HG02678 (cell line): ENCODE measurements at regions not wholly inside any gene's neighbourhood (a gene's known extent, or its start where the extent isn't known, plus 50 kb on each side); places are given as distances from the start of the nearest gene placed in this dataset.
"Not testable (repeated sequence)": the region's sequence is repeated elsewhere in the genome, so short reads cannot be mapped to it uniquely, and the experiment has no call there.

Source experiments
- ATAC-seq: cut with Tn5 transposase; IDR thresholded peaks from one replicate; pipeline ENCODE4 v1.9.1; 2021; ENCODE audit warnings: mild to moderate bottlenecking, moderate library complexity; ENCODE audit not compliant: unreplicated experiment

DNA sequence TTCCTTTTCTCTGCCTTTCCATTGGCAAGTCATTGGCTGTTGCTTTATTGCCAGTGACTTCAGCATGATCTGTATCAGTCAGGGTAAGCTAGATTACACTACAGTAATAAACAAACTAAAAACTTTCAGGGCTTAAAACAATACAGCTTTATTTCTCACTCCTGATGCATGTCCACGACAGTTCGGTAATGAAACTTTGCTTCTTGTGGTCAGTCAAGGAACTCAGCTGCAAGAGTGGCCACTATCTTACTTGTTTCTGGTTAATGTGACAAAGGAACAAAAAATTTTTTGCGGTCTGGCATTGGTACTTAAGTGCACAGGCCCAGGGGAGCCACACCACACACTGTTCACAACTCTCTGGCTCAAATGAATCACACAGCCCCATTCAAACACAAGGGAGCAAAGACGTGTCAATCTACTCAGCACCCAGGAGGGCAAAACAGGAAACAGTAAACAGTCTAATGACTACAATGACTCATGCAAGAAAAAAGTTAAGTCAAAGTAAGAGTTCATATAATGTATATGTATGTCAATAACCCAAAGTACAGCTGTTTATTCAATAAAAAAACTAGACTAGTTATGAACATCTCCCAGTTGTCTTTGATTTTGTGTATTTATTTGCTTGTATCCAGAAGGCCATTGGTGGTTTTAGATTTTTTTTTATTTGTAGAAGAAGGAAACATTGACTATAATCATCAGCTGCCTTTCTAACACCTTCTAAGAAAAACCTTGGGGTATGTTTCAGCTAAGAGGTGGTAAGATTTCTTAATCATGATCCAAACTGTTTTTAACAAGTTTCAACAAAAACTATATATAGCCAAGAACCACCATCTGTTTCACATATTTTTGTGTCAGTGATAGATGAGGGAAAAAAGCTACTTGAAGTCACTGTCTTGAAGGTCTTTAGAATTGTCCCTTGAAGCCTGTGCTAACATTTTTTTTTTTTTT, 134.4 kb upstream of the FAM3C start:
- peak; percentile 99 for ATAC-seq

DNA sequence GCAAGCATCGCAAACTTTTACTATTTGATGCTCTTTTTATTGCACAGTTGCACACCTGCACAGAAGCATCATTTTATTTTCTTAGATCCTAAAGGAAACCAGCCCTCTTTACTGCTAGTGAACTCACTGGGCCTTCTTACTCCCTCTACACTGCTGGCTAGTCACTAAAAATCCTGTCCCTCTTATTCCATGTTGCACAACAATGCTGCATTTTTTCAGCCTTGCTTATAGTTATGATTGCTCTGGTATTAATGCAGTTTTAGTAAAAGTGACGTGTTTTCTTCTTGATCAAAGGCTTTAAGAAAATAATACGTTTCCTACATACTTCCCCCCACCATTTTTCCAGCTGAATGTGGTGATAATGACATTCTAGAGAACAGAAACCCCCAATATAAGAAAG, 132.9 kb upstream of the FAM3C start:
- no peak for ATAC-seq

DNA sequence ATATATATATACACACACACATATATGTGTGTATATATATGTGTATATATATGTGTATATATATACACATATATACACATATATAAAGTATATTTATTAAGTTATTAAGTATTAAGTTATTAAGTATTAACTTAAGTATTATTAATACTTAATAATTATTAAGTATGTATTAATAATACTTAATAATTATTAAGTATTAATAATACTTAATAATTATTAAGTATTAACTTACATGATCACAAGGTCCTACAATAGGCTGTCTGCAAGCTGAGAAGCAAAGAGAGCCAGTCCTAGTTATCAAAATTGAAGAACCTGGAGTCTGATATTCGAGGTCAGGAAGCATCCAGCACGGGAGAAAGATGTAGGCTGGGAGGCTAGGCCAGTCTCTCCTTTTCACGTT, 130.1 kb upstream of the FAM3C start:
- not testable (repeated sequence) for ATAC-seq

DNA sequence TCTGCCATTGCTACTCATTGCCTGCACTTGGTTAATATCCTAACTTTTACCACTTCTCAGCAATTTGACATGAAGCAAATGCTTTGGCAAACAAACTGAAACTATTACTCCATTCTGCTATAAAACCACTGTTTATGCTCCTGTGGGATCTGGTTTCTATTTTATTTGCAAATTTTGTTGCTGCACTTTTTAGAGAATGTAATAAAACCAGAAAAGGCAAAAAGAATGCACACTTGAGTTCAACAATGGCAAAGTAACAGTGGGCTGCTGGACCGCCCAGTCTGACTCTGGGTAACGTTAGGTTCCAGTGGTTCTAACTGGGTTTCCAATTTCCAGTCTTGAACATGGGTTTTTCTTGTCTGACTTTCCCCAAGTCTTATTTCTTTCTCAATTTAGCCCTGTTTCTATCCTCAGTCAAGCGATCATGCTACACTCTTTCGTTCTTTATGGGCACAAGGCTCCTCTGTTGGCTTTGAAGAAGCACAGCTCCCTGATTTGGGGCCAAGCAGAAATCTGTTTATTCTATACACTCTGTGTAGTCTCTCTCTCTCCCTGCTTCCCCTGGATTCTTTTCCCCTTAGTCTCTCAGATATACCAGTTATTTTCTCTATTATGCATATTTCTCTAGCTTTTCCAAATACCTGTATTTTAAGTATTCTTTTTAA, 129.2 kb upstream of the FAM3C start:
- no peak for ATAC-seq

DNA sequence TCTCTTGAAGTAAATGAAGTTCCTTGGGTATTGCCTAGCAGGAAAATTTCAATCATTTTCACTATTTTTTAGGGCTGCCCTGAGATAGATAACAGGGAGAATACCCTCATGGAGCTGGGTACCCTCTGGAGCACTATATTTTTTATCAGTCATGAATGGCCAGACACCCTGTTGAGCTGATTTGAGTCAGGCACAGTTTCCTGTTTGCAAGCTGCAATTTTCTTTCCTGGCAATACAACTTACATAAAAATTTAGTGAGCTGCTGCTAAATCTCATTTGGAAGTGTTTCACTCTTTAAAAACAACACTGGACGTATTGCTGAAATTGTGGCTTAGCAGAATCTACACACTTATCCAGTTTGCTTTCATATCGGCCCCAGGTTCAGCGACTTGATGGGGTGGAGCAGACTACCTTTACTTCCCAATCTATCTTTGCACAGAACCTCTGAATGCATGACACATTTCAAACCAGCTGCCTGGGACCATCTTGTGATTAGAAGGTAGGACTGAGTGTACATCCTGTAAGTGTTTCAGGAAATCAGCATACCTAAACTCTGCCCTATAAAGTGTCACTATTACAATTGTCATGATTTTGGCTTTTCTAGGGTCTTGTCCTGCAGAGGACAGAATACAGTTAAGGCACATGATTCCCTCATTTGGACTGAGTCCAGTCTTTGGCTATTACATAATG, 125.7 kb upstream of the FAM3C start:
- no peak for ATAC-seq

DNA sequence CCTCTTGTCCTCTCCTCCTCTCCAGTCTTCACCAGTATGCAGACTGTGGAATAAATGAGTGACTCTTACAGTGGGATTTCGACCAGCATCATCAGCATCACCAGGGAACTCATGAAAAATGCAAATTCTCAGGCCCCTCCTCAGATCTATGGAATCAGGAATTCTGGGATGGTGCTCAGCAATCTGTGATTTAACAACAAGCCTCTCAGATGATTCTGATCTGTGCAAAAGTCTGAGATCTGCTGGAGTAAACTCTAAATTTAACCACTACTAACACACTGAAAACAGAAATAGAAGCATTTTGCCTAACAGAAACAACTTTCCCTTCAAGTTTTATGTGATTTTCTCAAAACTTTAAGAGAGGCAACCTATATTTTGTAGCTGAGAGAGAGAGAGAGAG, 124.8 kb upstream of the FAM3C start:
- no peak for ATAC-seq

DNA sequence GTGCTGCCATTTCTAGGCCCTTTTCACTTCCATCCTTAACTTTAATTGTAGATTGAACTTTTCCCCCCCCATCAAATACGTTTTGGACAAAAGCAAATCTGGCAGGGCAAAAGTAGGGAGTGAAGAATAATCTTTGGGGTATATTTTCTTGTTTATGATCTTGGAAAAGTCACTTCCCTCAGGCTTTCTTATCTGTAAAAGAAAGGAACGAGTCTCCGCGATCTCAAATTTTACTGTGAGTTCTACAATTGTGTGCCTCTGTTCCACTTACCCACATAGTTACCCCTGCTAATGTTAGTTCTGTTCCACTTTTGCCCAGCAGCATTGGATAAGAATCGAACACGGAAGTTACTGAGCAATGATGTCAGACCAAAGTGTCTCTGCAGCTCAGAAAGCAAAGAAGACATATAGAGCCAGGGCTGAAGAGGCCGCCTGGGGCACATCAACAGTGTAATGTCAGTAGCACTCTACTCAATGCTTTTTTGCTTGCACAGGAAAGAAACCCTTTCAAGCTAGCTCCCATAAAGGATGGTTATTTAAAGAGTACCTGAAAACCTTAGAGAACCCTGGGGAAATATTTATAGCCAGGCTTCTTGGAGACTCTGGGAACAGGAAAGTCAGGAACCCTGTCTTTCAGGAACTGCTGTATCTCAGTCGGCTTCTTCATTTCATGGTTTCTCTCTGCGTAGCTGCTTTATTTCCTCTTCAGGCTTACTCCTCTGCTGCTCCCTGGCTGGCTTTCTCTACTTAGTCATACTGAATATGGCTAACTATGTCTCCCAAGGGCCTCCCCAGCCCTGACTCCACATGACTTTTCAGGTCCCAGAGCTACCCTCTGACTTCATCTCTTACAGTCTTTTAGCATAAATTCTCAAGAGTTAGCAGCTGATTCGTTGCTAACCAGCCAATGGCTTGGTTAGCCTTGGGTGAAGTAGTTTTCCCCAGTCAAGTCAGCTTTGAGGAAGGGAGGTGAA, 123.7 kb upstream of the FAM3C start:
- no peak for ATAC-seq

DNA sequence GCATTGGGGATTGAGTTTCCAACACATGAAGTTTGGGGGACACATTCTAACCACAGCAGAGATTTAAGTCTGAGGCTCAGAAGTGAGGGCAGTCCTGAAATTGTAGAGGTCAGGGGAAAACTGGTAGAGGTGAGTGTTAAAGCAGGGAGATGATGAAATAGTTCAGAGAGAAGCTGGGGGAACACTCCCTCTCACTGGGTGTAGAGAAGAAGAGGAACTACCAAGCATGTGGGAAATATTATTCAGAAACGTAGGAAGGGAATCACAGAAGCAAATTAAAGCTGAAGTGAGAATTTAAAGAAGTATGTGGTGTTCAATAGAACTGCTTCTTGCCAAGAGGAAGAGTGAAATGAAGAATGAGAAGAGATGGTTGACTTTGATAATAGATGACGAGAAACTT, 121.5 kb upstream of the FAM3C start:
- no peak for ATAC-seq

DNA sequence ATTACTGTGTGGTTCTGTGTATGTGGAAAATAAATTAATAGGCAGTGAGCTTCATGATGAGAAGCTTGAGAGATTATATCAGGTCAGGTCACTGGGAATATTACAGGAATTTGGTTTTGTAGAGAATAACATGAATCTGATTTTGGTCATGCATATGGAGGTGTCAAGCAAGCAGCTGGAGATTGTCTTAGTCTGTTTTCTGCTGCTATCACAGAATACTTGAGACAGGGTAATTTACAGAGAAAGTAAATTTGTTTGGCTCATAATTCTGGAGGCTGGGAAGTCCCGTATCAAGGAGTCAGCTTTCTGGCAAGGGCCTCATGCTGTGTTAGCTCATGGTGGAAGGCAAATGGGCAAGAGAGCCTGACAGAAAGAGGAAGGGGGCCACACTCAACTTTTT, 120.7 kb upstream of the FAM3C start:
- no peak for ATAC-seq

DNA sequence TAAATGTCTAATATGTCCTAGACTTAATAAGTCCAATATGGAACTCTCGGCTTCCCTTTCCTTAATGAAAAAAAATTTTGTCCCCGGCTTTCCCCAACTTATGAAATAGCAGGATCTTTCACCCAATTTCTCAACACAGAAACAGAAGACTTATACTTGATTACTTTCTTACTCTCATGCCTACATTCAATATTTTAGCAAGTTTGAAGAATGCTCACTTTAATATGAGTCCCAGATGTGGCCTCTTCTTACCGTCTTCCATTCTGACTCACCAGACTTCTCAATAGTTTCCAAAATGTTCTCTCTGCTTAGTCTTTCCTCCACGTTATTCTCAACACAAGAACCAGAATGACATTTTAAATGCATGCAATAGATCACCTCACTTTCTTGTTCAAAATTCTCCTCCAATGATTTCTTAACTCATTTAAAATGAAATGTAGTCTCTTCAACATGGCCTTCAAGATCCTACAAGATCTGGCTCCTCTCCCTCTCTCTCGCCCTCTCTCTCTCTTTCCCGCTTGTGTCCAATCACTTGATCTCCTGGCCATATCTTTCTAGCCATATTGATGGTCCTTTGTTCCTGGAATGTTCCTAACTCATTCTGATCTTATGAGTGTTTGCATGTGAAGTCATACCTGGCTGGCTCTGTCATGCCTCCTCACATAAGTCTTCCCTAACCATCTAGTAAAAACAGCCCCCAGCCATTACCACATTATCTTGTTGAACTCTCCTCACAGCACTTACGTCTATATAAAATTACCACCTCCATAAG, 119.7 kb upstream of the FAM3C start:
- no peak for ATAC-seq

DNA sequence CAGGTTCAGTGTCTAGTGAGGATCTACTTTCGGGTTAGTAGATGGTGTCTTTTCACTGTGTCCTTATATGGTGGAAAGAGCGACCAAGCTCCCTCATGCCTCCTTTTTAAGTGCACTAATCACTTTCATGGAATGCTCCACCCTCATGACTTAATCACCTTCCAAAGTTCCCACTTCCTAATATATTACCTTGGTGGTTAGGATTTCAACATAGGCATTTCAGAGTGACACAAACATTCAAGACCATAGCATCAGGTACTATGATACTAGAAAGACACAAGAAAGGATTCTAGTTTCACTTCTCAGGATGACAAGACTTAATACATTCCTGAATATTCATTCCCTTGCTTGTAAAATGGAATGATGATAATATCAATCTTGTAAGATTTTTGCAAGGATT, 119.1 kb upstream of the FAM3C start:
- ATAC-seq, result no peak

DNA sequence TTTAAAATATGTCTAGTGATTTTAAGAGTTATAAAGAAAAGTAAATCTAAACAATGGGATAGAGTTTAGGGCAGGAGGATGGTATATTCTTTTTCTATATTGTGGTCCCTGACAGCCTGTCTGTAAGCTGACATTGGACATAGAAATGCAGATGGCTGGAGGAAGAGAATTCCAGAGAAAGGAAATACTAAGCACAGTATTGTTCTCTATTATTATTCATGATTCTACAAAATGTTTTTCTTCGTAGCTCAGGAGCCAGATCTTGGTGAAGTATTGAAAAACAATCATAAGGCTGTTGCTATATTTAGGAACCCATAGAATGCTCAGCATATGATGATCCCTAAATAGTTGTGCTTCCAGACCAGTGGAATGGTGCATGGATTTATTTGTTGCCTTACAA, 117.0 kb upstream of the FAM3C start:
- ATAC-seq, result no peak

DNA sequence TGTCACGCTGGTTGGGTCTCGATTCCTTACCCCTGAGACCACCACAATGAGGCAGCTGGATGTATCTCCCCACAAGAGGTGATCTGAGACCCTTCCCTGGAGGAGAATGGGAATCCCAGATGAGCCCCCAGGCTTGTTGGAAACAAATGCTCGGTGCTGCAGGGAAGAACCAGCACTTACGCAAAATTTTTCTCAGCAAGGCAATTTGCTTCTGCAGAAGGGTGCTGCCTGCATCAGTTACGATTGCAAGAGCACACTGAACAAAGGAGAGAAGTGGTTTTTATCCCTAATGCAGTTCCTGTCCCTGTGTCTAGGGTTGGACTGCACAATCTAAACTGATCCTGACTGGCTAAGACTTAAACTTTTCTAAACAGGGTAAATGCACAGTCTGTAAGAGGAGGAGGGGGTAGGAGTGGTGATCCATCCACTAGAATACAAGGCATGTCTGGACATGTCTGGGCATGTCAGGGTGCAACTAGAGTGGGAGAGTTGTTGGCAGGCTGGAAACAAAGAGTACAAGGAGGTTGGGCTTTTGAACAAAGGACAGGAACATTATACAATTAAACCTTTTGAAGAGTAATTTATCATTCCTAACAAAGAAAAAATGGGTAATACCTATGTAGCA, 114.9 kb upstream of the FAM3C start:
- ATAC-seq, result no peak

DNA sequence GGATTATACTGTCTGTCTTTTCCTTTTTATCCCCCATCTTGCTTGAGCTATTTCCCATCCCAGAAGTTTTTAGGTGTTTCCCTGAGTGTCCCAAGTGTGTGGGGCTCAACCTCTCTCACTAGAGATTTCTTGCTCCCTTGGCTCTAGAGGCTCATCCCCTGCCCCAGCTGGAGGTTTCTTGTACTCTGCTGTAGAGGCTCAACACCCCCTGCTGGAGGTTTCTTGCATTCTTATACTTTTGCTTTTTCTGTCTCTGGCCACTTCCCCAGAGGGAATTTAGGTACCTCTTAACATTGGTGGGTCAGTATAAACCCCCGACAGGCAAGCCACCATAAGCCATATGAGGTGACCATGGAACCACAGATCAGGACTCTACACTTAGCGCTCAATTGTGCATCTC, 114.2 kb upstream of the FAM3C start:
- ATAC-seq, result no peak

DNA sequence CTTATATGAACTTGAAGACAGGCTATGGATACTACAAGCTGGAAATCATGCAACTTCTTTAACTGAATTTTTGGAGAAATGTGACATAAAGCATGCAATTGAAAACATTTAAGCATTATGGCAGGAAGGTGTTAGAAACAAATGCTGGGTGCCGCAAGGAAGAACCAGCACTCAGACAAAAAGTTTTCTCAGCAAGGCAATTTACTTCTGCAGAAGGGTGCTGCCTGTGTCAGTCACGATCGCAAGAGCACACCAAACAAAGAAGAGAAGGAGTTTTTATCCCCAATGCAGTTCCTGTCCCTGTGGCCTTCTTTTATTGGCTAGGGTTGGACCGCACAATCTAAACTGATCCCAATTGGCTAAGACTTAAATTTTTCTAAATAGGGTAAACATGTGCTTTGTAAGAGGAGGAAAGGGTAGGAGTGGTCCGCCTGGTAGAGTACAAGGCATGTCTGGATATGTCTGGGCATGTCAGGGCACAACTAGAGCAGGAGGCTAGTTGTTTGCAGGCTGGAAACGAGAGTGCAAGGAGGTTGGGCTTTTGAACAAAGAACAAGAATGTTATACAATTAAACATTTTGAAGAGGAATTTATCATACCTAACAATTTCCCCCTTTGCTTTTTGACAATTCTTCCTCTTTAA, 109.6 kb upstream of the FAM3C start:
- no peak for ATAC-seq

DNA sequence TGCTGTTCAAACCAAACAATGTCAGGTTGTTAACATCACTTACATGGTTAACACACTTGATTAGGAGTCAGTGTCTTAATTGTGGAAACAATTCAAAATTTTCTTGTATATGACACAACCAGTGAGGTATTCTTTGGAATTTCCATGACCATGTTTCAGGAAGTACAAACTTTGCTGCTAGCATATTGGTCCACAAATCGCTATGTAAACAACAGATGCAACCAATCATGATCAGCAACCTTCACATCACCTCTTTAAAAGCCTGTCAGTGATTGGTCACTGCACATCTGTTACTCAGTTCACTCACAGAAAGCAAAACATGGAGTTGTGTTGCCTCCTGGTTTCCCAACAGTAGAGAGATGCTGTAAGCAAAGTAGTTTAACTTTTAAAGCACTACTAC, 108.9 kb upstream of the FAM3C start:
- ATAC-seq, result no peak

DNA sequence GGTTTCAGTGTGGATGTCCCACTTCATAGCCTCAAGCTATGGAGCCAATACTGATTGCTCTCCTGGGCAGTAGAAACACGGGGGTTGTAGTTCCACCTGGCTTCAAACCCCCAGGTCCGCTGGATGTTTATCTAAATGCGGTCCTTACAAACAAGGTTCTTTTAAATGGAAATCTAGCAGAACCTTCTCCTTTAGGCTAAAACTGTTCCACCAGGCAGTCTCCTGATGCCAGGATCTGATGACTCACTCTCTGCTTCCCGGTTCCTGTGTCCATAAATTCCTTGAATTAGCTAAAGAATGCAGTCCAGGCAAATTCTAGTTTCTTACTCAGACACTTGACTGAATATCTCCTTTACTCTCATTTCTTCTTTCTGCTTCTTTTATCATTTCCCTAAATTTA, 108.4 kb upstream of the FAM3C start:
- no peak for ATAC-seq

DNA sequence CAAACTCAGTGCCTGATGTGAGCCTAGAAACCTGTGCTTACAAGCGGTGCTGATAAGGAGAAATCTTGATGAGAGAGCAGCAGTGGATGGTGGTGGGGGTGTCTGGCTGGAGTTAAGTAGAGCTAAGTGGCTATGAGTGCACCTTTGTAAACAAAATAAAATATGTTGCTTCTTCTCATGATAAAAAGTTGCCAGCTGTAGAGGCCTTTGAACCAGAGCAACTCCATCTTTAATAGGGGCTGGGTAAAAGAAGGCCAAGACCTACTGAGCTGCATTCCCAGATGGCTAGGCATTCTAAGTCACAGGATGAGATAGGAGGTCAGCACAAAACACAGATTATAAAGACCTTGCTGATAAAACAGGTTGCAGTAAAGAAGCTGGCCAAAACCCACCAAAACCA, 107.6 kb upstream of the FAM3C start:
- ATAC-seq, result no peak

DNA sequence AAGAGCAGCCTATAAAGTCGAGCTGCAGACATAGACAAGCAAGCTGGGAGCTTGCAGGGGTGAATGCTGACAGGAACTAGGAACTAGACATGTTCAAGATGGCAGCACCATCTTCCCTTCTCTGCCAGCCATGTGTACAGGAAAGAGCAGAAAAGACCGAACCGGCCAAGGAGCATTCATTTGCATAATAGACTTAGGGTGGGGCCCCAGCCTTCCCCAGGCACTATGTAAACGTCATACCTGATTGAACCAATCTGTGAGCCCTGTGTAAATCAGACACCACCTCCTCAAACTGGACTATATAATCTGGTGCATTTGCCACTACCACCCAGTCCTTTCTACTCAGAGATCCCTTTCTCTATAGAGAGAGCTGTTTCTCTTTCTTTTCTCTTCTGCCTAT, 106.9 kb upstream of the FAM3C start:
- ATAC-seq, result no peak
